Ramos (cell line): ENCODE measurements at regions not wholly inside any gene's neighbourhood (a gene's known extent, or its start where the extent isn't known, plus 50 kb on each side); places are given as distances from the start of the nearest gene placed in this dataset.
"Not testable (repeated sequence)": the region's sequence is repeated elsewhere in the genome, so short reads cannot be mapped to it uniquely, and the experiment has no call there.

Experiments used
- in situ Hi-C: fragments of 300-500 bp; cut with MboI; formaldehyde crosslinking; loops from one replicate; pipeline ENCODE4 v1.14.3; 2022; ENCODE audit warnings: low sequenced_read_pairs; ENCODE audit not compliant: unreplicated experiment

- in situ Hi-C loops = no loop called here
Measured at GRCh38 chr4:11843927-11844326, 415.2 kb upstream of the HS3ST1 start.

GRCh38 chr4:11843340-11843739 is 414.6 kb upstream of the HS3ST1 start:
- in situ Hi-C loops = no loop called here

- in situ Hi-C loops = no loop called here
Measured at GRCh38 chr4:11842620-11843263, 414.0 kb upstream of the HS3ST1 start.

GRCh38 chr4:11839889-11840288 is 411.2 kb upstream of the HS3ST1 start:
- in situ Hi-C loops = no loop called here

DNA sequence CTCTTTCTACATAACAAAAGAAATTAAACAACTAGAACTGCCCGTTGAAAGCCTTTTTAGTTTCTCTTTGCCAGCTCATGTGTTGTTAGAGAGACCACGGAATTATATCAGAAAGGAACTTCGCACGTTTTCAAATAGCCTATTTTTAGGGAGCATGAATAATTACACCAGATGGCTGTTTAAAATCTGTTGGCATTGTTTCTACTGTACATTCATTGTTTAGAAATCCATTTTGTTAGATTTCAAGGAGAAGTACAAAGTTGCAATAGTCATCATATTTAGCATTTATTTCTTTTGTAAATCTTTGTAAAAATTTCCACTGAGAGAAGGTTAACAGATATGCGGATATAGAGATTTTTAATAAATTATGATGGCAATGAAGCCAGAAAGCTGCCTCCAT is 403.0 kb upstream of the HS3ST1 start:
- in situ Hi-C loops = no loop called here

DNA sequence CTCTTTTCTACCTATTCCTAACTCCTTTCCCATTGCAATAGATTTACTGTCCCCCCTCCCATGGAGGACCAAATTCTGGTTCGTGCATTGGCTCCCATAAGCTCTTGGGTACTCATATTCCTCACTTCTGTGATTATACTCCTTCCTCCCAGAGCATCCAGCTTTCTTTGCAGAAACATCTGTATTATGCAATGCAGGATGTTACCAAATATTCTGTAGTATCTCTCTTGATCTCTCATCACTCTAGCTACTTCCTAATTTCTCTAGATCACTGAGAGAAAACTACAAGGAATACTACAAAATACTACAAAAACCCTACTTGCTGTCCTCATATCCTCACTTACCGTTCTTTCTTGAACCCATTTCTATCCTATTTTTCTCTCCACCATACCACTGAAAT is 395.9 kb upstream of the HS3ST1 start:
- in situ Hi-C loops = no loop called here

DNA sequence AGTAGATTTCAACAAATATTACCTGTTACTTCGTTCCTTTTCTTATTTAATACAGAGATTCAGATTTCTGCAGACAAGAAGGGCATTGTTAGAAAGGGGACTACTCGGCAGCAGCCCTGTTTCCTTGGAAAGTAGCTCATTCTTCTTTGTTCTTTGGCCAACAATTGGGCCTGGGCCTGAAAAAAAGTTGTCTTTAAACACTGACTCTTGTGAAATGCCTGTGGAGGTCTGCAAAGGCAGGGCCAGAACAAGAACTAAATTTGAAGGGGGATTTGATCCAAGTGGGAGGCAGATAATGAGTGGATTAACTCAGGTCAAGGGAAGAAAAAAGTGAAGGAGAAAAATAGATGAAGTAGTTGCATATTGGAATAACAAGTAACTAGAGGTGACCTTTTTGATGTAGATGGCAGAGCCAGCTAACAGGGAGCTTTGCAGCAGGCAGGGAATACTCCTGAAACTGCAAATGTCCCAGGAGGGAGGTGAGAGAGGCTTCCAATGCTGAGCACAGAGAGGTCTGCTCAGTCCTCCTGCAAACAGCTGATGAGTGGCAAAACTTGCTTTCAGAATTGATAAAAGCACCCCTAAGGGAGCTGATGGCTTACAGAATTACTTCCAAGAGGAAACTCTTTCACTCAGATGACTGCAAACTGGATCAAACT is 393.2 kb upstream of the HS3ST1 start:
- in situ Hi-C loops = no loop called here

- in situ Hi-C loops = no loop called here
Measured at GRCh38 chr4:11817088-11817487, 388.4 kb upstream of the HS3ST1 start.

- in situ Hi-C loops = no loop called here
Measured at GRCh38 chr4:11814758-11815157, 386.1 kb upstream of the HS3ST1 start.

DNA sequence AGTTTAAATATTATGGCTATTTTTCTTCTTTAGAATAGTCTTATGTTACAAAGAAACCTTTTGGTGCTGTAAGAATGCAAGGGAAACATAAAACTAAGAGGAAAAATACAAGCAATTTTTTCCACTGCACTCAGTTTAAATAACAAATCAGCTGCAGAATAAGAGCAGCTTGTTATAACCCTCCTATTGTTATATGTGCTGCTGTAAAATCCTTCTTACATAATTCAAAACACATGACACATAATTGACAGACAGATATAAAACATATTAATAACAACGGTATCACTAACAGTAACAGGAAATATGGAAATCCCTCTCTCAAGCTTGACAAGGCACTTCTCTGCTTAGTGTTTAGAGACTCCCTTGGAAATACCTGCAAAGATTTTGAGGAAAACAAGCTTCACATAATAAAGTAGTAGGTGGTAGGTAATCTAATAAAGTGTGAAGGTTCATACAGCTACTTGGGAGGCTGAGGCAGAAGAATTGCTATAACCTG is 385.3 kb upstream of the HS3ST1 start:
- in situ Hi-C loops = no loop called here

- in situ Hi-C loops = not testable (repeated sequence)
Measured at GRCh38 chr4:11811521-11811920, 382.8 kb upstream of the HS3ST1 start.

DNA sequence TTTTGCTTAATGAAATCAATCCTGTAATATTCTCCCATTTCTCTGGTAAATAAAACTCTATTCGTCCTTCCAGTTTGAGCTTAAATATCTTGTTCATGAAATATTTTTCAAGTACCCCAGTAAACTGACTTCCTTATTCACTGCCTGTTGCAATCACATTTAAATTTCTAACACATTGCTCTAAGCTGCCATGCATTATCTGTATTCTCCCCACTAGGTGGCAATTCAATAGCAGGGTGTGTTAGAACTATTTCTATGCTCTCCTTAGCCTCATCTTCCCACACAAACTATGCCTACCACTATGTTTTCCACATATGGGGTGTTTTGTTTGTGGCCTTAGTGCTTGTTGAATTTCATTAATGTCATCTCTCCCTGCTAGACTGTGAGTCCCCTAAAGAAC is 377.1 kb upstream of the HS3ST1 start:
- in situ Hi-C loops = no loop called here

DNA sequence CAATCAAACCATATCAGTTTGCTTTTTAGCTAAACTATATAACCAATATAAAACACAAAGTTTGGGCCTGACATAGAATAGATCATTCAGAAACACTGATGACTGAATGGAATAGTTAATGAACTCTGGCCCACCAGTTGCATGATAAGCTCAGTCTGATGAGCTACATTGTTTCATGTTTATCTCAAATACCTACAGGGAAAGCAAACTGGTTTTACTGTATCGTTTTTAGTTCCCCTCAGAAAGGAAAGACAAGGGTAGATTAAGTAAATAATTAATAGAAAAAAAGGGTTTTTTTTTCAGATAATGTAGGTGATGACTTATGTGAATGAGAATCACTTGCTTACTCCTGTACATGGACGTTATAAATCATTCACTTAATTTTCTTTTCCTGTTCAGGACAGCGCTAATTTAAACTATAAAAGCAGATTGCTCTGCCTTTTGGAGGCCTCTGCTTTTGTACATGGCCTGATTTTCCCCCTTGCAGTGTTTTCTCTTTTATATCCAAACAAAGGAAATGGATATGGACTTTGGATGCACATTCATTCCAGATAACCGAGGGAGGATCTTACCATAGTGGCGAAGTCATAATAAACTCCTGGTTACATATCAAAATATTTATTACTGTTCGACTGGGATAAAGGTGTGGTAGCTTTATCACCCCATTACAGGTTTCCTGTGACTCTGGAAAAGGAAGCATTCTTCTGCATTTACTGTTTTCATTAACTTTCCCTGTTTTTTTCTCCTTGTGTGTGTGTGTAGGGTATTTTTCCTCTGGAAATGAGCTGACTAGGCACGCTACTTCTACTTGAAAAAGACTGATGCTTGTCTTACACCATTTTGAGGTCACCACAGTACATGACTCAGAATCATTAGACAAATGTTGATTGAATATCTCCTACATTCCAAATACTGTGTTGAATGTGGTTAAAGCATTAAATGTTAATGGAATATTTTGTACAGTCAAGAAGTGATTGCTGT is 373.1 kb upstream of the HS3ST1 start:
- in situ Hi-C loops = no loop called here

GRCh38 chr4:11799196-11799595 is 370.5 kb upstream of the HS3ST1 start:
- in situ Hi-C loops = no loop called here

DNA sequence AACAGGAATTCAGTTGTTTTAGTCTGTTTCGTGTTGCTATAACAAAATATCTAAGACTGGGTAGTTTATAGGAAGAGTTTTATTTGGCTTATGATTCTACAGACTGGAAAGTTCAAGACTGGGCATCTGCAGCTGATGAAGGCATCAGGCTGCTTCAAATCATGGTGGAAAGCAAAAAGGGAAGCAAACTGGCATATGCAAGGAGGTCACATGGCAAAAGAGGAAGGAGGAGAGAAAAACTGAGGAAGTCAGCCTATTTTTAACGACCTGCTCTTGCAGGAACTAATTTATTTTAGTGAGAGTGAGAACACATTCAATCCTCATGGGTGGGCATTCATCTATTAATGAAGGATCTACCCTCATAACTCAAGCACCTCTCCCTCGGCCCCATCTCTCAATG is 363.1 kb upstream of the HS3ST1 start:
- in situ Hi-C loops = no loop called here

- in situ Hi-C loops = no loop called here
Measured at GRCh38 chr4:11790230-11790629, 361.5 kb upstream of the HS3ST1 start.

DNA sequence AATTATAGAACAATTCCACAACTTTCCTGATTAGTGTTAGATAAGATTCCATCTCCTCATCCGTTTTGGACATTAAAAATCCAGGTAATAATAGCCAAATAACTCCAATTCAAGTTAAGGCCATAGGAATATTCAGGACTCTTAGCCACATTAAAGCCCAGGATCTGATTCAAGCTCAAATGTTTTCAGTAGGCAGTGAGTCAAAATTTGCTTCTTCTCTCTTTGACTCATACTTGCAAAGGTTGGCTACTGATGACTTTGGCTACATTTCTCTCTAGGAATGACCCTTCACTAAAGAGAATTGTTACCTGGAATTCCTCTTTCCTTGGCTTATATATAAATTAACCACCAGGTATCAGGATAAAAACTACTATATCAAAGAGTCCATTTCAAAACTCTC is 354.9 kb upstream of the HS3ST1 start:
- in situ Hi-C loops = no loop called here

GRCh38 chr4:11782859-11783258 is 354.2 kb upstream of the HS3ST1 start:
- in situ Hi-C loops = no loop called here

DNA sequence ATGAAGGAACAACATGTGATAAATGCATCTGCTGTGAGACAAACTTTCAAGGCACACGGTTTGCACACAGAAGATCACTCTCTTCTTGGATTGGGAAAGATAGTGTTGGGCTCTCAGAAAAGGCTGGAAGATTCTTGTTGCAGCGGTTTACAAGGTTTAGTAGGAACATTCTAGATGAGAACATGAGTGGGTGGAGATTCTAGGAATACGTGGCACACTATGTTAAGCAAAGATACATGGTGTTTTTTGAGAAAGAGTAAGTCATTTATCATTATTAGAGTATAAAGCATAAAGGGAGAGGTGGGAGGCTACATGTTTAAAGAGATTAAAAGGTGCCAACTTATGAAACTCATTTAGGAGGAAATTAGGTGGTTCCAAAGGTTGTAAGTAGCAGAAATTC is 348.8 kb upstream of the HS3ST1 start:
- in situ Hi-C loops = no loop called here

DNA sequence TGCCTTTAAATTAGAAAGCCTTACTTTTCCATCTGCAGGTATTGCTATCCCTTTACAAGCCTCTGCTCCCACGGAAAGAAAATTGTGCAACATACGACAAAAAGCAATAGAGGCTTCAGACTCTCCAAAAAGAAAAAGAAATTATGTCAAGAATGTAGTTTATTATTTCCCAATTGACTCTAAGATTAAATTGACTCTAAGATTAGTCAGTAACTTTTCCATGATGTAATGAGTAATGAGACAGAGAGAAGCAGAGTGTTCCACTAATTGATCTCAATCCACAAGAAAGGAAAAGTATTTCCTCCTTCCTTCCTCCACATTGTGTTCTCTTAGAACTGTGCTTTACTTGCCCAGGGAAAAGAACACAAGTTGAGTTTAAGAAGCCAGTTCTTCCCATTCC is 345.7 kb upstream of the HS3ST1 start:
- in situ Hi-C loops = no loop called here

DNA sequence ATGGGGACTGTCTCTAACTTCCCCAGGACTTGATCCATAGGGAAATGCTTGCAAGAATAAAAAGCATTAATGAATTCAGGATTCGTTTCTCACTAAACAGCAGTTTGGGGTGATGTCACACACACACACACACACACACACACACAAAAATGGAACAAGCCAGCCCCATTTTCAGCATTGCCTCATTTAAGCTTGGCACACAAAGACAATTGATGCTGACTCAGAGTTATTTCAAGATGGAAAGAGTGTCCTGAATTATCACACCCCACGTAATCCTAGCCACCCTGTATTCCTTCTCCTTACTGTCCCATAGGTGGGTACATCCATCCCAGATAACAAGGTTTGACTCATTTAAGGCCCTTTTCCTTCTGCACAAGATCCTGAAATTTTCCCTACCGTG is 345.1 kb upstream of the HS3ST1 start:
- in situ Hi-C loops = no loop called here
